CD14-positive monocyte (primary cell): ENCODE measurements at regions not wholly inside any gene's neighbourhood (a gene's known extent, or its start where the extent isn't known, plus 50 kb on each side); places are given as distances from the start of the nearest gene placed in this dataset.

Experiments
- DNase-seq, 3 donors: peaks; one replicate each; pipeline ENCODE4 v3.0.0-alpha.2; 2011 to 2022
- H2AFZ ChIP-seq: 2 replicates; pipeline ENCODE4 v1.6.0; 2012; ENCODE audit warnings: mild to moderate bottlenecking, low read depth, low read length, inconsistent platforms; ENCODE audit not compliant: insufficient read depth, poor library complexity, severe bottlenecking
- H3K27ac ChIP-seq, 2 donors: 1 replicate in 1 of 2; 2 replicates in 1 of 2; pipeline ENCODE4 v1.5.1; 2012 to 2013; ENCODE audit warnings: low read length in 2 of 2, control low read depth in 1 of 2, inconsistent platforms in 1 of 2, low read depth in 1 of 2, mild to moderate bottlenecking in 1 of 2
- H3K27me3 ChIP-seq, 2 donors: one replicate each; pipeline versions ENCODE4 v1.6.0 to v1.6.1; 2011 to 2013; ENCODE audit warnings: low read length in 2 of 2; ENCODE audit not compliant: control insufficient read depth in 2 of 2, insufficient read depth in 2 of 2
- H3K36me3 ChIP-seq, 2 donors: replicated peaks in 1 of 2; 1 replicate in 1 of 2; 2 replicates in 1 of 2; pipeline versions ENCODE4 v1.5.1 to v1.6.1; 2012 to 2013; ENCODE audit warnings: low read length in 2 of 2, control low read depth in 1 of 2, inconsistent platforms in 1 of 2, mild to moderate bottlenecking in 1 of 2; ENCODE audit not compliant: insufficient read depth in 2 of 2, control insufficient read depth in 1 of 2
- H3K4me1 ChIP-seq, 2 donors: 1 replicate in 1 of 2; 2 replicates in 1 of 2; pipeline versions ENCODE4 v1.5.1 to v1.6.1; 2012 to 2013; ENCODE audit warnings: low read length in 2 of 2, control low read depth in 1 of 2, inconsistent platforms in 1 of 2, mild to moderate bottlenecking in 1 of 2, moderate library complexity in 1 of 2; ENCODE audit not compliant: insufficient read depth in 2 of 2, control insufficient read depth in 1 of 2
- H3K4me2 ChIP-seq: replicated peaks from 2 replicates; pipeline ENCODE3; 2012; ENCODE audit warnings: low read length, moderate library complexity, mild to moderate bottlenecking; ENCODE audit not compliant: poor library complexity, severe bottlenecking; ENCODE audit errors: extremely low read depth
- H3K4me3 ChIP-seq, 3 experiments: fragments of 200-600 bp in 1 of 3; sonication (generic) in 1 of 3; replicated peaks in 1 of 3; 1 replicate in 2 of 3; 2 replicates in 1 of 3; pipeline ENCODE4 v1.5.1; 2011 to 2013; ENCODE audit warnings: low read length in 3 of 3, mild to moderate bottlenecking in 3 of 3, control low read depth in 2 of 3, low read depth in 2 of 3, inconsistent platforms in 1 of 3, moderate library complexity in 1 of 3
- H3K79me2 ChIP-seq: 2 replicates; pipeline ENCODE4 v1.6.0; 2012; ENCODE audit warnings: mild to moderate bottlenecking, control low read depth, inconsistent platforms, low read length, moderate library complexity; ENCODE audit not compliant: insufficient read depth
- H3K9ac ChIP-seq: 2 replicates; pipeline ENCODE4 v1.6.0; 2017; ENCODE audit warnings: low read length, mild to moderate bottlenecking; ENCODE audit not compliant: insufficient read depth, poor library complexity, severe bottlenecking
- H3K9me3 ChIP-seq, 2 donors: replicated peaks in 1 of 2; 1 replicate in 1 of 2; 2 replicates in 1 of 2; pipeline versions ENCODE4 v1.5.1 to v1.6.1; 2012 to 2013; ENCODE audit warnings: low read length in 2 of 2, control low read depth in 1 of 2; ENCODE audit not compliant: control insufficient read depth in 1 of 2, insufficient read depth in 1 of 2
- H4K20me1 ChIP-seq: 2 replicates; pipeline ENCODE4 v1.6.0; 2012; ENCODE audit warnings: mild to moderate bottlenecking, low read length, control low read depth, moderate library complexity; ENCODE audit not compliant: insufficient read depth
- H3K27ac Mint-ChIP-seq, 7 donors: one replicate each; pipeline ENCODE4 v1.8.0; 2020; ENCODE audit warnings: mild to moderate bottlenecking in 7 of 7, mixed read lengths in 7 of 7, moderate library complexity in 6 of 7, inconsistent platforms in 2 of 7
- H3K27me3 Mint-ChIP-seq, 3 donors: one replicate each; pipeline ENCODE4 v1.8.0; 2021 to 2022; ENCODE audit warnings: low read depth in 3 of 3, mild to moderate bottlenecking in 3 of 3, mixed read lengths in 3 of 3, moderate library complexity in 3 of 3, inconsistent platforms in 1 of 3
- H3K36me3 Mint-ChIP-seq, 2 donors: one replicate each; pipeline ENCODE4 v1.8.0; 2020; ENCODE audit warnings: mixed read lengths in 2 of 2, inconsistent platforms in 1 of 2, mild to moderate bottlenecking in 1 of 2
- H3K4me1 Mint-ChIP-seq: one replicate; pipeline ENCODE4 v1.8.0; 2020; ENCODE audit warnings: mild to moderate bottlenecking, mixed read lengths
- H3K4me3 Mint-ChIP-seq, 2 donors: one replicate each; pipeline ENCODE4 v1.8.0; 2020; ENCODE audit warnings: mild to moderate bottlenecking in 2 of 2, mixed read lengths in 2 of 2, moderate library complexity in 1 of 2
- H3K9me3 Mint-ChIP-seq, 7 donors: one replicate each; pipeline ENCODE4 v1.8.0; 2020 to 2022; ENCODE audit warnings: mixed read lengths in 7 of 7, mild to moderate bottlenecking in 6 of 7, moderate library complexity in 6 of 7, inconsistent platforms in 2 of 7
- WGBS: methylation state at CpG from one replicate; pipeline ENCODE4 v1.1.5; 2013; ENCODE audit warnings: missing lambda C conversion rate; ENCODE audit not compliant: insufficient coverage; 5-methylcytosine and 5-hydroxymethylcytosine counted together
- intact Hi-C, 2 donors: fragments of 100-400 bp; cut with micrococcal nuclease; formaldehyde crosslinking; loops; one replicate each; pipeline versions ENCODE4 v1.15.0 to v1.15.1; 2023
- TF ChIP-seq, protein P1 (sequence below): fragments of 200-600 bp; IDR thresholded peaks from one replicate; pipeline ENCODE4 v1.8.0; 2022; ENCODE audit warnings: antibody characterized with exemption, mild to moderate bottlenecking

DNA sequence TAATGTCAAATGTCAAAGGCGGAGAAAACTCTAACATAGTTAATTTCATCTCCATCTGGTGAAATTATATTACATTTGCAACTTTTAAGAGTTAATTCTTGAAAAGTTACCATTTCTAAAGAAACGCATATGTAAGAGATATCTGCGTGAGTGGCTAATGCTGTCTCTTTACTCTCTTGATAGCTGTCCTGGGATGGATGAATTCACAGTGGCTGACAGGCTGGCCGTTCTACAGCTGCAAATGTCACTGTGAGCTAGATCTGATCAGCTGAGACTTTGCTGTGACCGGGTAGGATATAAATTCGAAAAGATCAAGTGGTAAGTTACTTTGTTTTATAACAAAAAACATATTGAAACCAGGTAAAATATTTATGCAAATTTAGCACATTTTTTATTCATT lies 557.1 kb upstream of the DDX18 start:
- no peak overlapping the region for H3K27ac ChIP-seq
- intact Hi-C loops = no loop called here
- no peak overlapping the region for H3K9ac ChIP-seq

DNA sequence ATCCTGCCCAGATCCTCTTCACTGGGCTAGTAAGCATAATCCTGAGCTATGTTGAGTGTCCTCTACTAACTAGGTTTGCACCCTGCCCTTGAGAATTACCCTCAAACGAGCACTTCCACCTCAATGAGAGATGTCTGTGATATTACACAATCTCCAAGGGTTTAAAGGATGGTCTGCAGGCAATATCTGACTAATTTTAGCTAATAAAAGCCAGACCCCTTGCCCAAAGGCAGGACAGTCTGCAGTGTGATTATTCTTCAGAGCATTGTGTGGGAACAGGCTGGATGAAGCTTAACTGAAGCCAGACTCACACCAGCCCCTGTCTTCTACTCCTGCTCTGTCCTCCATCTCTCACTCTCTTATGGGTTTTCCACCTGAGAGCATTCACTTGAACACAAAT lies 544.9 kb upstream of the DDX18 start:
- Histone ChIP-seq H3K36me3 (no peaks in the 10 kb centered on the region), H3K9me3 (peaks cover 7 to 12% of the 10 kb centered on the region in 2 donors), H3K27me3 (no peaks in the 10 kb centered on the region), H3K4me1 (no peaks in the 10 kb centered on the region), H3K9ac (no peak overlapping the region), H2AFZ (no peak overlapping the region), H3K27ac (no peak overlapping the region), H4K20me1 (no peaks in the 10 kb centered on the region), H3K4me2 (no peak overlapping the region), H3K79me2 (no peaks in the 10 kb centered on the region), H3K4me3 (no peak overlapping the region)
- DNase-seq = no peak
- Mint-ChIP-seq H3K36me3 (no peaks in the 10 kb centered on the region), H3K27ac (no peak overlapping the region), H3K9me3 (peaks cover 1 to 5% (median 3%) of the 10 kb centered on the region in 7 donors), H3K27me3 (no peaks in the 10 kb centered on the region), H3K4me1 (no peaks in the 10 kb centered on the region), H3K4me3 (no peak overlapping the region)
- TF ChIP-seq, protein P1, sequence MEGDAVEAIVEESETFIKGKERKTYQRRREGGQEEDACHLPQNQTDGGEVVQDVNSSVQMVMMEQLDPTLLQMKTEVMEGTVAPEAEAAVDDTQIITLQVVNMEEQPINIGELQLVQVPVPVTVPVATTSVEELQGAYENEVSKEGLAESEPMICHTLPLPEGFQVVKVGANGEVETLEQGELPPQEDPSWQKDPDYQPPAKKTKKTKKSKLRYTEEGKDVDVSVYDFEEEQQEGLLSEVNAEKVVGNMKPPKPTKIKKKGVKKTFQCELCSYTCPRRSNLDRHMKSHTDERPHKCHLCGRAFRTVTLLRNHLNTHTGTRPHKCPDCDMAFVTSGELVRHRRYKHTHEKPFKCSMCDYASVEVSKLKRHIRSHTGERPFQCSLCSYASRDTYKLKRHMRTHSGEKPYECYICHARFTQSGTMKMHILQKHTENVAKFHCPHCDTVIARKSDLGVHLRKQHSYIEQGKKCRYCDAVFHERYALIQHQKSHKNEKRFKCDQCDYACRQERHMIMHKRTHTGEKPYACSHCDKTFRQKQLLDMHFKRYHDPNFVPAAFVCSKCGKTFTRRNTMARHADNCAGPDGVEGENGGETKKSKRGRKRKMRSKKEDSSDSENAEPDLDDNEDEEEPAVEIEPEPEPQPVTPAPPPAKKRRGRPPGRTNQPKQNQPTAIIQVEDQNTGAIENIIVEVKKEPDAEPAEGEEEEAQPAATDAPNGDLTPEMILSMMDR = no peak
- intact Hi-C loops = no loop called here
- WGBS = no CpG with 5 or more reads among the region's 1 CpG

More for the DNA sequence above, 557.1 kb upstream of the DDX18 start:
- Histone ChIP-seq H3K9me3 (peaks cover 2 to 16% of the 10 kb centered on the region in 2 donors), H3K36me3 (no peaks in the 10 kb centered on the region), H3K4me1 (no peaks in the 10 kb centered on the region), H4K20me1 (no peaks in the 10 kb centered on the region), H3K27me3 (no peaks in the 10 kb centered on the region), H3K4me3 (no peak overlapping the region), H3K79me2 (no peaks in the 10 kb centered on the region), H3K4me2 (no peak overlapping the region), H2AFZ (no peak overlapping the region)
- 82% methylated on average over 2 of the region's 6 CpGs for WGBS
- H3K27ac Mint-ChIP-seq = no peak overlapping the region
- TF ChIP-seq, protein P1 = no peak
- no peaks in the 10 kb centered on the region for H3K4me1 Mint-ChIP-seq
- no peaks in the 10 kb centered on the region for H3K27me3 Mint-ChIP-seq
- DNase-seq = no peak
- peaks cover 0 to 5% (median 2%) of the 10 kb centered on the region in 7 donors for H3K9me3 Mint-ChIP-seq
- H3K4me3 Mint-ChIP-seq = no peak overlapping the region
- H3K36me3 Mint-ChIP-seq = no peaks in the 10 kb centered on the region
